Common myeloid progenitor, CD34-positive (primary cell): ENCODE measurements at regions not wholly inside any gene's neighbourhood (a gene's known extent, or its start where the extent isn't known, plus 50 kb on each side); places are given as distances from the start of the nearest gene placed in this dataset.

Experiments
- CTCF ChIA-PET: fragments of 350-600 bp; sonication (Branson Sonifier 250); formaldehyde crosslinking; loops from one replicate; lab custom pipeline; 2021; ENCODE audit warnings: antibody characterized with exemption; lab: Charles Lee
- POLR2A ChIA-PET: fragments of 350-600 bp; sonication (Branson Sonifier 250); formaldehyde crosslinking; loops from one replicate; lab custom pipeline; 2021; ENCODE audit warnings: antibody characterized with exemption; lab: Charles Lee
- DNase-seq, 3 donors: peaks; one replicate each; pipeline versions ENCODE4 v3.0.0 to v3.0.0-alpha.2; 2013
- H3K27ac ChIP-seq, 2 experiments: 1 replicate in 1 of 2; 2 replicates in 1 of 2; pipeline ENCODE4 v1.7.0; 2013; ENCODE audit warnings: inconsistent platforms in 2 of 2, low read length in 2 of 2, mild to moderate bottlenecking in 2 of 2, low read depth in 1 of 2, moderate library complexity in 1 of 2; ENCODE audit not compliant: severe bottlenecking in 2 of 2, insufficient read depth in 1 of 2, poor library complexity in 1 of 2
- H3K27me3 ChIP-seq, 5 experiments: replicated peaks in 2 of 5; 1 replicate in 3 of 5; 2 replicates in 2 of 5; pipeline versions ENCODE4 v1.6.1 to v1.7.0; 2013; ENCODE audit warnings: low read length in 4 of 5, mild to moderate bottlenecking in 2 of 5, moderate library complexity in 2 of 5, inconsistent platforms in 1 of 5; ENCODE audit not compliant: insufficient read depth in 5 of 5, control insufficient read depth in 4 of 5
- H3K36me3 ChIP-seq, 4 experiments: 1 replicate in 2 of 4; 2 replicates in 2 of 4; pipeline versions ENCODE4 v1.6.1 to v1.7.0; 2013; ENCODE audit warnings: low read length in 3 of 4, control low read depth in 1 of 4, mild to moderate bottlenecking in 1 of 4; ENCODE audit not compliant: control insufficient read depth in 4 of 4, insufficient read depth in 4 of 4
- H3K4me1 ChIP-seq, 4 experiments: 1 replicate in 3 of 4; 2 replicates in 1 of 4; pipeline versions ENCODE4 v1.6.1 to v1.7.1; 2013; ENCODE audit warnings: low read length in 3 of 4, mild to moderate bottlenecking in 3 of 4, control low read depth in 1 of 4, inconsistent platforms in 1 of 4, moderate library complexity in 1 of 4; ENCODE audit not compliant: control insufficient read depth in 4 of 4, insufficient read depth in 4 of 4; ENCODE audit errors: control extremely low read depth in 1 of 4
- H3K4me3 ChIP-seq, 7 experiments: 1 replicate in 4 of 7; 2 replicates in 3 of 7; pipeline versions ENCODE4 v1.5.1 to v1.7.0; 2013; ENCODE audit warnings: mild to moderate bottlenecking in 7 of 7, low read length in 6 of 7, moderate library complexity in 6 of 7, inconsistent platforms in 2 of 7, low read depth in 2 of 7, control low read depth in 1 of 7; ENCODE audit not compliant: insufficient read depth in 4 of 7, control insufficient read depth in 1 of 7; ENCODE audit errors: extremely low read depth in 1 of 7
- H3K9me3 ChIP-seq, 5 experiments: 1 replicate in 4 of 5; 2 replicates in 1 of 5; pipeline versions ENCODE4 v1.6.1 to v1.7.1; 2013; ENCODE audit warnings: low read length in 4 of 5, mild to moderate bottlenecking in 2 of 5, inconsistent platforms in 1 of 5, low read depth in 1 of 5, moderate library complexity in 1 of 5; ENCODE audit not compliant: control insufficient read depth in 4 of 5, insufficient read depth in 2 of 5; ENCODE audit errors: control extremely low read depth in 1 of 5
- WGBS: methylation state at CpG from one replicate; pipeline ENCODE4 v1.1.5; 2013; ENCODE audit not compliant: insufficient coverage; 5-methylcytosine and 5-hydroxymethylcytosine counted together

GRCh38 chr7:33757050-33757449, 148.3 kb upstream of the BMPER start:
- ChIA-PET CTCF (interaction anchor here (0.8 to 7.1 kb wide), 10 partner anchors 12 to 514 kb away, joined by 3 to 61 read pairs (median 4); no protein-coding TSS in a partner anchor), POLR2A (no interaction called here)
- Histone ChIP-seq H3K4me3 (no peak overlapping the region), H3K27ac (no peak overlapping the region), H3K4me1 (no peaks in the 10 kb centered on the region), H3K27me3 (no peaks in the 10 kb centered on the region), H3K9me3 (no peaks in the 10 kb centered on the region), H3K36me3 (no peaks in the 10 kb centered on the region)
- no peak for DNase-seq
- WGBS, result 97% methylated on average over 6 of the region's 7 CpGs

GRCh38 chr7:33757563-33758165, 147.7 kb upstream of the BMPER start:
- peak; percentile 48 to 75 (median 71) for DNase-seq
- H3K4me1 ChIP-seq, result no peaks in the 10 kb centered on the region
- ChIA-PET CTCF (interaction anchor here (0.6 to 7.1 kb wide), 9 partner anchors 14 to 175 kb away, joined by 3 to 61 read pairs (median 5); no protein-coding TSS in a partner anchor), POLR2A (no interaction called here)
- H3K27me3 ChIP-seq, result no peaks in the 10 kb centered on the region
- H3K4me3 ChIP-seq, result no peak overlapping the region
- no peaks in the 10 kb centered on the region for H3K36me3 ChIP-seq
- WGBS, result no CpG with 5 or more reads among the region's 4 CpGs
- H3K27ac ChIP-seq, result no peak overlapping the region
- H3K9me3 ChIP-seq, result no peaks in the 10 kb centered on the region

DNA sequence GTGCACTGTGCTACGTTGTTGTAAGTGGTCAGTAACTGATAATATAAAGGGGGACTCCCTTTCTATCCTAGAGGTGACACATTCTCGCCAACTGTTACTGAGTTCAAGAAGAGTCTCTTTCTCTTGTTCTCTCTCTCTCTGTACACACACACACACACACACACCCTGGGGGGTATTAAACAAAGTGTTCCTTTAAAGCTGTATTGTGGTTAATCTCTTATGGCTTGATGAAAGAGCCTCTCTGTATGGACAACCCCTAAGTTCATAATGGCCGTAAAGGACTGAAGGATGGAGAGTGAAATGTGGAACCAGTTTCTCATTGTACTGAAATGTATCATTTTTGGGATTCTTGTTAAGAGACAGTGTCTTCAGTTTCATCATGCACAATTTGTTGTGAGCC, 145.2 kb upstream of the BMPER start:
- WGBS, result 100% methylated on average over 1 of the region's 3 CpGs
- POLR2A ChIA-PET, result no interaction called here

GRCh38 chr7:33760834-33761233, 144.5 kb upstream of the BMPER start:
- peak; percentile 31 to 79 (median 55) for DNase-seq
- no peaks in the 10 kb centered on the region for H3K4me1 ChIP-seq
- H3K4me3 ChIP-seq, result no peak overlapping the region
- H3K27ac ChIP-seq, result no peak overlapping the region
- H3K27me3 ChIP-seq, result peaks cover 0 to 4% (median 0%) of the 10 kb centered on the region in 5 experiments
- CTCF ChIA-PET, result interaction anchor here (0.6 to 7.1 kb wide), 9 partner anchors 13 to 224 kb away, joined by 3 to 61 read pairs (median 5); no protein-coding TSS in a partner anchor
- WGBS, result 21% methylated on average over 2 of the region's 3 CpGs
- no peaks in the 10 kb centered on the region for H3K36me3 ChIP-seq
- POLR2A ChIA-PET, result no interaction called here
- H3K9me3 ChIP-seq, result no peaks in the 10 kb centered on the region

More for the DNA sequence above, 145.2 kb upstream of the BMPER start:
- no peaks in the 10 kb centered on the region for H3K9me3 ChIP-seq
- no peaks in the 10 kb centered on the region for H3K4me1 ChIP-seq
- H3K4me3 ChIP-seq, result no peak overlapping the region
- H3K27me3 ChIP-seq, result no peaks in the 10 kb centered on the region
- H3K36me3 ChIP-seq, result no peaks in the 10 kb centered on the region
- CTCF ChIA-PET, result interaction anchor here (1.0 to 7.1 kb wide), 12 partner anchors 13 to 175 kb away, joined by 3 to 61 read pairs (median 4); no protein-coding TSS in a partner anchor
- no peak for DNase-seq
- H3K27ac ChIP-seq, result no peak overlapping the region

DNA sequence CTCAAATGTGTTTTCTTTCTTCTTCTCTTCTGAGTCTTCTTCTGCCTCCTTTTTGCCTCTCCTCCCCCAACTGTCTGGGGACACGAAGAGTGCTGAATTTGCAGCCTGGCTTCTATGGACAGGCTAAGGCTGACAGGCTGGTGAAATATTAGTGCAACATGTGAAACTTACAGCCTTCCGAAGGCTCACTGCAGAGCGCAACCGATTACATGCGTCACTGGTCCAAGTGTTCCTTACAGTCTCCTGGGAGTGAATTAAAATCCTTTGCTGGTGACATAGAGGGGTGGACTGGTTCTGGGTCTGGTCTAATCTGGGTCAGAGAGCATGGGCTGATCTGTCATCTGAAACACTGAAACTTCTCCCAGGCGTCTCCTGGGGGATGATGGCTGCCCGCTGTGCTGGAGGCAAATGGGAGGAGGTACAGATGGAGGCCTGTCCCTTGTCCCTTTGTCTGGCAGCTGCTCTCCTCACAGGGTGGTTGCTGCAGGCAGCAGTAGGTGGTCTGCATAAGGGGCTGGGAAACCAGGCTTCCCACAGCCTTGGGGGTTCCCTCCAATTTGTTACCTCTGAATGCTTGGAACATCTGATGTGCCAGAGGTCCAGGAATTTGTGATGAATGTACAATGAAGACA, 143.8 kb upstream of the BMPER start:
- Histone ChIP-seq H3K27ac (no peak overlapping the region), H3K36me3 (no peaks in the 10 kb centered on the region), H3K4me3 (no peak overlapping the region), H3K27me3 (peaks cover 0 to 4% (median 0%) of the 10 kb centered on the region in 5 experiments), H3K4me1 (no peaks in the 10 kb centered on the region), H3K9me3 (no peaks in the 10 kb centered on the region)
- CTCF ChIA-PET, result interaction anchor here (1.3 to 7.1 kb wide), 6 partner anchors 12 to 173 kb away, joined by 4 to 61 read pairs (median 6); no protein-coding TSS in a partner anchor
- POLR2A ChIA-PET, result no interaction called here
- no peak for DNase-seq
- whole genome bisulfite sequencing, result 96% methylated on average over 6 of the region's 7 CpGs

DNA sequence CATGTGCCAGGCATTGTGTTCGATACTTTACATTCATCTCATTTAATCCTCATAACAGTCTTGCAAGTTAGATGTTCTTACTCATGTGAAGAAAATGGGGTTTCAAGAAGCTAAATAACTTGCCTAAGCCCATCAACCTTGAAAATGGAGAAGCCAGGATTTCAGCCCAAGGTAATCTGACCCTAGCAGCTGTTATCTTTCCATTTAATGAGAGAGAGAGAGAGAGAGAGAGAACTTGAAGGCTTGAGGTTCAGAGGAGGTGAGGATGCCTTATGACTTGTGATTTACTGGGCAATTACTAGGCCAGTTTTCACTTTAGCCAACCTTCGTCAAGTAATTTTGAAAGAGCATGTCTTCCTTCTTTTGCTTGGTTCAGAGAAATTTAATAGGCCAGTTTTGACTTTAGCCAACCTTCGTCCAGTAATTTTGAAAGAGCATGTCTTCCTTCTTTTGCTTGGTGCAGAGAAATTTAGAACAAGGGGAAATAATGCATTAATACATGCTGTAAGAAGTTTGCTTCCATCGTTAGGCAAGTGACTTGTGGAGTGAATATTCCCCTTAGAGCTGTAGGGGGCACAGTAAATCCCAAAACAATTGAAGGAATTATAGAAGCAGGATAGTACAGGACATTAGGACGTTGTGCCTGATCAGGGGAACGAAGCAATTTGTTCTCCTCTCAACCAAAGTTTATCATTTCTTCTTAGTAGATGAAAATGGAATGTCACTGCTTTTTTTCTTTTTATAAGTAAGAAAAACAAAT, 143.0 kb upstream of the BMPER start:
- no peaks in the 10 kb centered on the region for H3K4me1 ChIP-seq
- POLR2A ChIA-PET, result interaction anchor here (0.5 kb wide), 1 partner anchor 1104 kb away, joined by 11 read pairs; no protein-coding TSS in a partner anchor
- peaks cover 0 to 4% (median 0%) of the 10 kb centered on the region in 5 experiments for H3K27me3 ChIP-seq
- no peaks in the 10 kb centered on the region for H3K36me3 ChIP-seq
- H3K27ac ChIP-seq, result no peak overlapping the region
- WGBS, result 100% methylated on average over 2 of the region's 6 CpGs
- CTCF ChIA-PET, result no interaction called here
- no peak overlapping the region for H3K4me3 ChIP-seq
- no peaks in the 10 kb centered on the region for H3K9me3 ChIP-seq
- peak in 1 of 3 donors; percentile 24 for DNase-seq
